Loucy (cell line): ENCODE measurements at regions not wholly inside any gene's neighbourhood (a gene's known extent, or its start where the extent isn't known, plus 50 kb on each side); places are given as distances from the start of the nearest gene placed in this dataset.

Source experiments
- H2AFZ ChIP-seq: fragments of 200-600 bp; sonication (generic); 2 replicates; pipeline ENCODE4 v1.6.0; 2016; ENCODE audit warnings: antibody characterized with exemption, mild to moderate bottlenecking, low read length, moderate library complexity
- H3F3A ChIP-seq: fragments of 200-600 bp; 2 replicates; pipeline ENCODE4 v1.6.0; 2016; ENCODE audit warnings: antibody characterized with exemption, low read depth, mild to moderate bottlenecking
- H3K27me3 ChIP-seq: fragments of 200-600 bp; sonication (generic); 2 replicates; pipeline ENCODE4 v1.6.1; 2014; ENCODE audit warnings: low read length, mild to moderate bottlenecking; ENCODE audit not compliant: insufficient read depth, poor library complexity, severe bottlenecking
- H3K36me3 ChIP-seq: fragments of 200-600 bp; sonication (generic); 2 replicates; pipeline ENCODE4 v1.6.1; 2016; ENCODE audit warnings: low read length; ENCODE audit not compliant: insufficient read depth
- H3K4me1 ChIP-seq: fragments of 200-600 bp; sonication (generic); 2 replicates; pipeline ENCODE4 v1.5.1; 2014; ENCODE audit warnings: low read length, mild to moderate bottlenecking; ENCODE audit not compliant: insufficient read depth, poor library complexity, severe bottlenecking
- H3K4me2 ChIP-seq: fragments of 200-600 bp; sonication (generic); 2 replicates; pipeline ENCODE4 v1.6.0; 2014; ENCODE audit warnings: antibody characterized with exemption, low read length, low read depth, mild to moderate bottlenecking; ENCODE audit not compliant: poor library complexity, severe bottlenecking
- H3K4me3 ChIP-seq: fragments of 200-600 bp; sonication (generic); 2 replicates; pipeline ENCODE4 v1.5.1; 2014; ENCODE audit warnings: low read length, mild to moderate bottlenecking, mixed read lengths; ENCODE audit not compliant: poor library complexity, severe bottlenecking
- H3K79me2 ChIP-seq: fragments of 200-600 bp; sonication (generic); 2 replicates; pipeline ENCODE4 v1.6.1; 2014; ENCODE audit warnings: low read length; ENCODE audit not compliant: insufficient read depth
- H3K9ac ChIP-seq: fragments of 200-600 bp; sonication (generic); 2 replicates; pipeline ENCODE4 v1.6.0; 2014; ENCODE audit warnings: mild to moderate bottlenecking, low read depth, low read length, moderate library complexity; ENCODE audit not compliant: poor library complexity, severe bottlenecking
- H3K9me2 ChIP-seq: fragments of 200-600 bp; sonication (generic); replicated peaks from 2 replicates; pipeline ENCODE4 v1.6.1; 2016; ENCODE audit warnings: low read depth, low read length, mixed read lengths
- H3K9me3 ChIP-seq: fragments of 200-600 bp; sonication (generic); 2 replicates; pipeline ENCODE4 v1.6.1; 2014; ENCODE audit warnings: mild to moderate bottlenecking, antibody characterized with exemption, low read length, low read depth; ENCODE audit not compliant: insufficient read depth
- H4K20me1 ChIP-seq: fragments of 200-600 bp; sonication (generic); 2 replicates; pipeline ENCODE4 v1.6.0; 2014; ENCODE audit warnings: antibody characterized with exemption, low read length, mild to moderate bottlenecking; ENCODE audit not compliant: insufficient read depth, poor library complexity, severe bottlenecking
- CTCF ChIP-seq: fragments of 200-600 bp; sonication (generic); conservative IDR thresholded peaks from 2 replicates; pipeline ENCODE4 v1.5.1; 2014; ENCODE audit warnings: mild to moderate bottlenecking, antibody characterized with exemption, low read length
- EZH2phosphoT487 ChIP-seq: fragments of 200-600 bp; IDR thresholded peaks from 2 replicates; pipeline ENCODE4 v1.6.1; 2018; ENCODE audit warnings: antibody characterized with exemption, mild to moderate bottlenecking, moderate library complexity, borderline replicate concordance

GRCh38 chr5:112681481-112681908 is 56.2 kb upstream of the APC start:
- Histone ChIP-seq H3K4me1 (peaks cover 11% of the 10 kb centered on the region), H3K4me2 (no peak overlapping the region)
- TF ChIP-seq CTCF (no peak), EZH2phosphoT487 (no peak)

GRCh38 chr5:112682621-112683061 is 55.0 kb upstream of the APC start:
- no peaks in the 10 kb centered on the region for H3K36me3 ChIP-seq
- no peak overlapping the region for H3K9ac ChIP-seq
- TF ChIP-seq EZH2phosphoT487 (no peak), CTCF (no peak)
- no peaks in the 10 kb centered on the region for H3K79me2 ChIP-seq
- no peaks in the 10 kb centered on the region for H3K9me3 ChIP-seq
- H3K4me2 ChIP-seq = no peak overlapping the region
- H3K9me2 ChIP-seq = no peaks in the 10 kb centered on the region
- no peaks in the 10 kb centered on the region for H3K27me3 ChIP-seq
- H3K4me3 ChIP-seq = no peak overlapping the region
- no peaks in the 10 kb centered on the region for H4K20me1 ChIP-seq
- H3F3A ChIP-seq = no peaks in the 10 kb centered on the region
- H3K4me1 ChIP-seq = peaks cover 11% of the 10 kb centered on the region
- H2AFZ ChIP-seq = no peak overlapping the region

More at GRCh38 chr5:112681481-112681908, 56.2 kb upstream of the APC start:
- no peak overlapping the region for H3K9ac ChIP-seq
- H3K4me3 ChIP-seq = no peak overlapping the region
- H3F3A ChIP-seq = no peaks in the 10 kb centered on the region
- peak overlapping the region; percentile 64; the same call in 1 of the 2 replicates for H2AFZ ChIP-seq
- H3K27me3 ChIP-seq = no peaks in the 10 kb centered on the region
- no peaks in the 10 kb centered on the region for H3K9me2 ChIP-seq
- no peaks in the 10 kb centered on the region for H3K79me2 ChIP-seq
- H3K36me3 ChIP-seq = no peaks in the 10 kb centered on the region
- H3K9me3 ChIP-seq = no peaks in the 10 kb centered on the region
- no peaks in the 10 kb centered on the region for H4K20me1 ChIP-seq

GRCh38 chr5:112684121-112684520 is 53.6 kb upstream of the APC start:
- peak overlapping the region; percentile 81; the same call in 1 of the 2 replicates for H2AFZ ChIP-seq
- no peaks in the 10 kb centered on the region for H4K20me1 ChIP-seq
- no peaks in the 10 kb centered on the region for H3F3A ChIP-seq
- H3K4me2 ChIP-seq = peak overlapping the region; percentile 61
- H3K79me2 ChIP-seq = no peaks in the 10 kb centered on the region
- H3K27me3 ChIP-seq = no peaks in the 10 kb centered on the region
- no peaks in the 10 kb centered on the region for H3K36me3 ChIP-seq
- TF ChIP-seq CTCF = no peak
- no peak for TF ChIP-seq EZH2phosphoT487
- H3K4me3 ChIP-seq = peak overlapping the region; percentile 31
- peaks cover 13% of the 10 kb centered on the region for H3K4me1 ChIP-seq
- no peaks in the 10 kb centered on the region for H3K9me2 ChIP-seq
- no peak overlapping the region for H3K9ac ChIP-seq
- no peaks in the 10 kb centered on the region for H3K9me3 ChIP-seq
